WTC11 (cell line): ENCODE measurements at regions not wholly inside any gene's neighbourhood (a gene's known extent, or its start where the extent isn't known, plus 50 kb on each side); places are given as distances from the start of the nearest gene placed in this dataset.

Experiments
- CTCF ChIP-seq: fragments of 200-600 bp; IDR thresholded peaks from 2 replicates; pipeline ENCODE4 v1.8.0; 2022; ENCODE audit warnings: antibody characterized with exemption
- FOXJ3 ChIP-seq: sonication (generic); formaldehyde crosslinking; IDR thresholded peaks from 2 replicates; pipeline ENCODE4 v1.9.0; 2021; ENCODE audit warnings: missing genetic modification reagents, mild to moderate bottlenecking, borderline replicate concordance
- FOXK1 ChIP-seq: sonication (generic); formaldehyde crosslinking; IDR thresholded peaks from 2 replicates; pipeline ENCODE4 v1.8.0; 2022; ENCODE audit warnings: mild to moderate bottlenecking, moderate library complexity, missing genetic modification reagents
- IRF1 ChIP-seq: sonication (generic); formaldehyde crosslinking; IDR thresholded peaks from 2 replicates; pipeline ENCODE4 v1.8.0; 2023; ENCODE audit warnings: missing genetic modification reagents
- MLX ChIP-seq: sonication (generic); formaldehyde crosslinking; IDR thresholded peaks from 2 replicates; pipeline ENCODE4 v1.8.1; 2023; ENCODE audit warnings: mild to moderate bottlenecking, missing genetic modification reagents, moderate library complexity
- PRRX2 ChIP-seq: fragments of 250-450 bp; sonication (Bioruptor Pico); IDR thresholded peaks from 2 replicates; pipeline ENCODE4 v1.8.0; 2021; ENCODE audit warnings: mild to moderate bottlenecking
- RELA ChIP-seq: sonication (generic); formaldehyde crosslinking; IDR thresholded peaks from 2 replicates; pipeline ENCODE4 v1.8.1; 2022; ENCODE audit warnings: missing genetic modification reagents, mild to moderate bottlenecking, borderline replicate concordance
- TCF7 ChIP-seq: sonication (generic); formaldehyde crosslinking; IDR thresholded peaks from 2 replicates; pipeline ENCODE4 v1.8.0; 2022; ENCODE audit warnings: mild to moderate bottlenecking, low read depth, missing genetic modification reagents, moderate library complexity
- TEAD4 ChIP-seq: sonication (generic); formaldehyde crosslinking; IDR thresholded peaks from 2 replicates; pipeline ENCODE4 v1.8.0; 2022; ENCODE audit warnings: mild to moderate bottlenecking, missing genetic modification reagents
- USF2 ChIP-seq: sonication (generic); formaldehyde crosslinking; IDR thresholded peaks from 2 replicates; pipeline ENCODE4 v1.8.1; 2023; ENCODE audit warnings: mild to moderate bottlenecking, missing genetic modification reagents, moderate library complexity
- ZNF425 ChIP-seq: fragments of 250-450 bp; sonication (Bioruptor Pico); conservative IDR thresholded peaks from 2 replicates; pipeline ENCODE4 v1.9.0; 2021; ENCODE audit warnings: mild to moderate bottlenecking

GRCh38 chr14:49497267-49497666 is 88.9 kb downstream of the RPS29 start:
- no peak for TF ChIP-seq FOXJ3 (CRISPR knock-in tag)
- no peak for TF ChIP-seq RELA (CRISPR knock-in tag)
- no peak for TF ChIP-seq FOXK1 (CRISPR knock-in tag)
- no peak for TF ChIP-seq PRRX2 (CRISPR knock-in tag)
- no peak for TF ChIP-seq TCF7 (CRISPR knock-in tag)
- TF ChIP-seq TEAD4 (CRISPR knock-in tag), result no peak
- no peak for TF ChIP-seq ZNF425
- TF ChIP-seq CTCF, result no peak
- TF ChIP-seq USF2 (CRISPR knock-in tag), result no peak
- no peak for TF ChIP-seq IRF1 (CRISPR knock-in tag)
- no peak for TF ChIP-seq MLX (CRISPR knock-in tag)
